Spleen (tissue), 7 donors: ENCODE measurements at regions not wholly inside any gene's neighbourhood (a gene's known extent, or its start where the extent isn't known, plus 50 kb on each side); places are given as distances from the start of the nearest gene placed in this dataset.

Experiments used
- POLR2AphosphoS5 ChIP-seq, 3 donors: sonication (generic); formaldehyde crosslinking; IDR thresholded peaks; one replicate each; pipeline ENCODE4 v1.5.1; 2017; ENCODE audit warnings: antibody characterized with exemption in 3 of 3
- TF ChIP-seq, protein P1 (sequence below), 11 experiments: fragments of 200-600 bp in 7 of 11; fragments of 450-650 bp in 4 of 11; sonication (generic) in 4 of 11; IDR thresholded peaks in 8 of 11; conservative IDR thresholded peaks in 3 of 11; 1 replicate in 7 of 11; 2 replicates in 4 of 11; pipeline versions ENCODE4 v1.4.0 to v1.8.0; 2016 to 2021; ENCODE audit warnings: antibody characterized with exemption in 11 of 11, inconsistent platforms in 4 of 11, mild to moderate bottlenecking in 1 of 11
- donor health status: DM: no; HTN: no; CAD: no; lungs with moderate emphysema.
- donor health status: DM: no; HTN: no; CAD: no.
- donor health status: DM: no; HTN: no; CAD: no.

DNA sequence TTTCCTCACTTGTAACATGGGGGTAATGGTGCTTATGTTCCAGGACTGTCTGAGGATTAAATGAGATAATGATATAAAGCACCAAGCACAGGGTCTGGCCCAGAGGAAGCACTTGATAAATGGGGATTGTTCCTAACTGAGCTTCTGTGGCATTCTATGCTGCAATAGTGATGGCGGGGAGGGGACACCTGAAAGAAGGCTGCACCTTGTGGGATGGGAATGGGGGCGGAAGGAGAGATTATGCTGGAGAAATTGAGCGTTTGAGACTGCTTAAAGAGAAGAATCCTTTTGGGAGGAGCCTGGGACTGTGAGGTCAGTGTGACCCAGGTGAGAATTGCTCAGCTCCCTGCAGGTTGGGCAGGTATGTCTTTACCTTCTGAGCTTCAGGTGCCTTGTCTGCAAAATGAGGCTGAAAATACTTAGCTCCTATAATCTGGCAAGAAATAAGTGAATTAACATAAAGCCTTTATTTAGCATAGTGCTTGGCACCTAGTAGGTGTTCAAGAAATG is 55.9 kb upstream of the CTPS1 start:
- TF ChIP-seq, protein P1, sequence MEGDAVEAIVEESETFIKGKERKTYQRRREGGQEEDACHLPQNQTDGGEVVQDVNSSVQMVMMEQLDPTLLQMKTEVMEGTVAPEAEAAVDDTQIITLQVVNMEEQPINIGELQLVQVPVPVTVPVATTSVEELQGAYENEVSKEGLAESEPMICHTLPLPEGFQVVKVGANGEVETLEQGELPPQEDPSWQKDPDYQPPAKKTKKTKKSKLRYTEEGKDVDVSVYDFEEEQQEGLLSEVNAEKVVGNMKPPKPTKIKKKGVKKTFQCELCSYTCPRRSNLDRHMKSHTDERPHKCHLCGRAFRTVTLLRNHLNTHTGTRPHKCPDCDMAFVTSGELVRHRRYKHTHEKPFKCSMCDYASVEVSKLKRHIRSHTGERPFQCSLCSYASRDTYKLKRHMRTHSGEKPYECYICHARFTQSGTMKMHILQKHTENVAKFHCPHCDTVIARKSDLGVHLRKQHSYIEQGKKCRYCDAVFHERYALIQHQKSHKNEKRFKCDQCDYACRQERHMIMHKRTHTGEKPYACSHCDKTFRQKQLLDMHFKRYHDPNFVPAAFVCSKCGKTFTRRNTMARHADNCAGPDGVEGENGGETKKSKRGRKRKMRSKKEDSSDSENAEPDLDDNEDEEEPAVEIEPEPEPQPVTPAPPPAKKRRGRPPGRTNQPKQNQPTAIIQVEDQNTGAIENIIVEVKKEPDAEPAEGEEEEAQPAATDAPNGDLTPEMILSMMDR (IDR thresholded peaks at IDR 0.05 in 8 of 11, conservative IDR thresholded peaks at IDR 0.05 in 3 of 11), result no peak
- TF ChIP-seq POLR2AphosphoS5 (IDR thresholded peaks at IDR 0.05), result no peak
